ENCODE measurements at regions not wholly inside any gene's neighbourhood (a gene's known extent, or its start where the extent isn't known, plus 50 kb on each side); places are given as distances from the start of the nearest gene placed in this dataset.

- Histone ChIP-seq H3K36me3 (ENCODE audit: control insufficient read depth, insufficient read depth, low read length) (no peaks in the 10 kb centered on the region), H4K20me1 (replicated peaks; ENCODE audit: control insufficient read depth, insufficient read depth, low read length) (no peaks in the 10 kb centered on the region), H3K9me3 (replicated peaks; ENCODE audit: control insufficient read depth, insufficient read depth, low read depth, low read length) (0 out of 2 replicates have a peak, but pooled peaks cover 2% of the 10 kb centered on the region), H3K9me1 (ENCODE audit: control insufficient read depth, insufficient read depth, low read length) (no peaks in the 10 kb centered on the region), H3K27ac (ENCODE audit: extremely low read depth, low read depth, low read length) (no peak overlapping the region), H3K4me2 (ENCODE audit: insufficient read depth, low read length) (no peak overlapping the region), H3K79me2 (ENCODE audit: control insufficient read depth, insufficient read depth, low read length) (no peaks in the 10 kb centered on the region), H3K4me1 (replicated peaks in 1 of 2; ENCODE audit: control insufficient read depth in 2 of 2, insufficient read depth in 2 of 2, low read length in 2 of 2) (no peaks in the 10 kb centered on the region), H3K27me3 (ENCODE audit: control insufficient read depth in 2 of 2, insufficient read depth in 2 of 2, low read length in 2 of 2) (no peaks in the 10 kb centered on the region), H3K9ac (ENCODE audit: insufficient read depth in 1 of 2, low read depth in 2 of 2, low read length in 2 of 2) (no peak overlapping the region), H2AFZ (ENCODE audit: low read depth, low read length) (no peak overlapping the region), H3K4me3 (no peak overlapping the region)
- TF ChIP-seq THRA (IDR thresholded peaks at IDR 0.05), result no peak
- TF ChIP-seq ZNF280B (CRISPR knock-in tag; IDR thresholded peaks at IDR 0.05), result no peak
- in situ Hi-C loops (cut with MboI) (no loop called here), intact Hi-C loops (cut with micrococcal nuclease) (no loop called here)
- FAIRE-seq (no peak), DNase-seq (ENCODE audit: extremely low read depth in 1 of 4, low spot score in 3 of 4) (no peak), ATAC-seq (no peak)
- 0% methylated on average over 2 of the region's 2 CpGs for WGBS (ENCODE audit: insufficient coverage, low coverage, missing lambda C conversion rate)
- CTCF ChIA-PET (ENCODE audit: low intra/inter-chr PET ratio), result no interaction called here
- POLR2A ChIA-PET, result no interaction called here
- no TSS peak for BruUV-seq (replicated peaks)
These were observed 61.7 kb upstream of the LRRN1 start for GRCh38 chr3:3737531-3737930.

GRCh38 chr3:3735919-3736318 is 63.3 kb upstream of the LRRN1 start:
- in situ Hi-C loops (cut with MboI) (no loop called here), intact Hi-C loops (cut with micrococcal nuclease) (no loop called here)
- WGBS (ENCODE audit: insufficient coverage, low coverage, missing lambda C conversion rate), result 0% methylated on average over 1 of the region's 1 CpG
- no peak overlapping the region for H3K4me2 ChIP-seq (ENCODE audit: insufficient read depth, low read length)
- H3K4me3 ChIP-seq, result no peak overlapping the region
- no peaks in the 10 kb centered on the region for H3K79me2 ChIP-seq (ENCODE audit: control insufficient read depth, insufficient read depth, low read length)
- ChIA-PET POLR2A (no interaction called here), CTCF (ENCODE audit: low intra/inter-chr PET ratio) (no interaction called here)
- H2AFZ ChIP-seq (ENCODE audit: low read depth, low read length), result no peak overlapping the region
- H3K9me1 ChIP-seq (ENCODE audit: control insufficient read depth, insufficient read depth, low read length), result no peaks in the 10 kb centered on the region
- no peaks in the 10 kb centered on the region for H3K36me3 ChIP-seq (ENCODE audit: control insufficient read depth, insufficient read depth, low read length)
- H3K9me3 ChIP-seq (replicated peaks; ENCODE audit: control insufficient read depth, insufficient read depth, low read depth, low read length), result 0 out of 2 replicates have a peak, but pooled peaks cover 2% of the 10 kb centered on the region
- no peak overlapping the region for H3K9ac ChIP-seq (ENCODE audit: insufficient read depth in 1 of 2, low read depth in 2 of 2, low read length in 2 of 2)
- no peaks in the 10 kb centered on the region for H3K27me3 ChIP-seq (ENCODE audit: control insufficient read depth in 2 of 2, insufficient read depth in 2 of 2, low read length in 2 of 2)
- H3K4me1 ChIP-seq (replicated peaks in 1 of 2; ENCODE audit: control insufficient read depth in 2 of 2, insufficient read depth in 2 of 2, low read length in 2 of 2), result no peaks in the 10 kb centered on the region
- H4K20me1 ChIP-seq (replicated peaks; ENCODE audit: control insufficient read depth, insufficient read depth, low read length), result no peaks in the 10 kb centered on the region
- FAIRE-seq, result no peak
- H3K27ac ChIP-seq (ENCODE audit: extremely low read depth, low read depth, low read length), result no peak overlapping the region
- ATAC-seq, result no peak
- no TSS peak for BruUV-seq (replicated peaks)
- no peak for DNase-seq (ENCODE audit: extremely low read depth in 1 of 4, low spot score in 3 of 4)
- TF ChIP-seq RBM25 (IDR thresholded peaks at IDR 0.05; ENCODE audit: low read depth, low read length, severe bottlenecking) (no peak), MYC (IDR thresholded peaks at IDR 0.05; ENCODE audit: low read depth, low read length) (no peak), MYC (CRISPR knock-in tag; IDR thresholded peaks at IDR 0.05; ENCODE audit: borderline replicate concordance, low read depth) (no peak), CREM (IDR thresholded peaks at IDR 0.05; ENCODE audit: low read depth) (no peak), NR2C2 (CRISPR knock-in tag; IDR thresholded peaks at IDR 0.05) (no peak), NR2C2 (tag; IDR thresholded peaks at IDR 0.05) (no peak), LEF1 (IDR thresholded peaks at IDR 0.05) (no peak), MXD1 (CRISPR knock-in tag; IDR thresholded peaks at IDR 0.05; ENCODE audit: borderline replicate concordance, poor library complexity, severe bottlenecking) (no peak), ZNF449 (CRISPR knock-in tag; IDR thresholded peaks at IDR 0.05) (no peak), NCOA4 (IDR thresholded peaks at IDR 0.05; ENCODE audit: partially characterized antibody) (no peak)

Data from K562 (cell line).